GM18505 (cell line): ENCODE measurements at regions not wholly inside any gene's neighbourhood (a gene's known extent, or its start where the extent isn't known, plus 50 kb on each side); places are given as distances from the start of the nearest gene placed in this dataset.
"Not testable (repeated sequence)": the region's sequence is repeated elsewhere in the genome, so short reads cannot be mapped to it uniquely, and the experiment has no call there.

Experiments used
- ATAC-seq: cut with Tn5 transposase; IDR thresholded peaks from one replicate; pipeline ENCODE4 v1.9.1; 2021; ENCODE audit not compliant: unreplicated experiment
- POLR2A ChIP-seq: IDR thresholded peaks from 4 replicates; pipeline ENCODE4 v1.6.1; 2011; ENCODE audit warnings: borderline replicate concordance; ENCODE audit not compliant: insufficient read depth, insufficient read length; ENCODE audit errors: extremely low read depth

DNA sequence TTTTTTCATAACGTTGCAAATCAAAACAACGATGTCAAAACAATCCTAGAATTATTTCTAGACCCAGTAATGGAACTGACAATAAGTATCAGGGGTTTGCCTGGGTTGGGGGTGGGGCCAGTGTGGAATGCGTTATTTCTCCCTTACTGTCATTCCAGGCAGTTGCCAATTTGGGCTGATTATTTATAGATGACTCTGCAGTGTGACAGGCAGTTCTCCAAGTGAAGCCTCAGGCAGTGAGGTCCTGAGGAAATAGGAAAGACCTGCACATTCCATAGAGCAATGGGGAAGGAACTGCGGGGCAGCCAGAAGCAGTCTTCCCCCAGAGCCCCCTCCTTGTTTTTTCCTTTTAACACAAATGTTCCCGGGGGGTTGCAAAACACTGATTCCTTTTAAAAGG lies 179.0 kb downstream of the YTHDC2 start:
- ATAC-seq = no peak
- no peak for TF ChIP-seq POLR2A

GRCh38 chr5:113692891-113693457 lies 179.5 kb downstream of the YTHDC2 start:
- no peak for ATAC-seq
- TF ChIP-seq POLR2A = no peak

DNA sequence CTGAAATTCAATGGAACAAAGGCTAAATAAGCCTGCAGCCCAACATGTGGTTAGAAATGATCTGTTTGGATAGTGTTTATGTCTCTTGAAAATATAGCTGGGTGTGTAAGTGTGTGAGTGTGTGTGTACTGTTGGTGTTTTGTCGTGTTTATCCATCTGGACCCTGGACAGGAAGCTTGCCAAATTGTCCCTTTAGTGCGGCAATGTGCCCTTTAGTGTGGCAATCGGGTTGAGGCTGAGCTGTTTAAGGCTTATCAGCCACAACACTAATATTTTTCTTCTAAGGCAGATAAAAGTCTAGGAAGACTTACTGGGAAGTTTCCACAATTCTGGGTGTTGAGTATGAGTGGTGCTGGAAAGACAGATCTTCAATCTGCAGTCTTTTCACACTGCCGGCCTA lies 180.2 kb downstream of the YTHDC2 start:
- no peak for ATAC-seq
- TF ChIP-seq POLR2A = no peak

- ATAC-seq = no peak
- no peak for TF ChIP-seq POLR2A
Measured at GRCh38 chr5:113694576-113694975, 181.1 kb downstream of the YTHDC2 start.

DNA sequence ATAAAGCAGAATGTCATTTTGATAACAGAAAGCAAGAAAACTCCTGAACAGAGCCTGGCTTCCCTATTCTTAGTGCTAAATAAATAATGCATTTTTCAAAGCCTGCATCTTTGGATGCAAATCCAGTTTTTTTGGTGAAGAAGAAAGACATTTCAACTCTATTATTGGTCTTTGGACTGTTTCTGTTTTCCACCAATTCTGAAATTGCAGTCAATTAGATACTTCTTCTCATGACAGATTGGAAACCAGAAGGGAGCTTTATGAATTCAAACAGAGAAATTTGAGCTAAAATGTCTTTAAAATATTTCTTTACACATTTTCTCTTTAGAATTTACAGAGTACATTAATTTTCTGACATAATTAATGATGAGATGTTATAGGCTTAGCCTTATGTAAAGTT lies 189.8 kb downstream of the YTHDC2 start:
- no peak for ATAC-seq
- TF ChIP-seq POLR2A = no peak

GRCh38 chr5:113705657-113706056 lies 192.2 kb downstream of the YTHDC2 start:
- no peak for TF ChIP-seq POLR2A
- no peak for ATAC-seq

DNA sequence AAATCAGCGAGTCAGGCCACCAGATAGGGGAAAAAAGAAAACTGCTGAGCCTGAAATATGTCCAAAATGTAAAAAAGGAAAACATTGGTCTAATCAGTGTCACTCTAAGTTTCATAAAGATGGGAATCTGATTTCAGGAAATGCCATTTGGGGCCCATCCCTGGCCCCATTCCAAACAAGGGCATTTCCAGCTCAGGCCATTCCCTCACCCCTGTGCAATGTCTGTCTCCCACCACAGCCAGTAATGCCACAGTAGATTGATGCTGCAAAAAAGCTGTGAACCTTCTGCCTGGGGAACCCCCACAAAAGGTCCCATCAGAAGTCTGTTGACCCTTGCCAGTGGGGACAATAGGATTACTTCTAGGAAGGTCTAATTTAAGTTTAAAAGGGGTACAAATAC lies 199.6 kb downstream of the YTHDC2 start:
- ATAC-seq = no peak
- TF ChIP-seq POLR2A = no peak

DNA sequence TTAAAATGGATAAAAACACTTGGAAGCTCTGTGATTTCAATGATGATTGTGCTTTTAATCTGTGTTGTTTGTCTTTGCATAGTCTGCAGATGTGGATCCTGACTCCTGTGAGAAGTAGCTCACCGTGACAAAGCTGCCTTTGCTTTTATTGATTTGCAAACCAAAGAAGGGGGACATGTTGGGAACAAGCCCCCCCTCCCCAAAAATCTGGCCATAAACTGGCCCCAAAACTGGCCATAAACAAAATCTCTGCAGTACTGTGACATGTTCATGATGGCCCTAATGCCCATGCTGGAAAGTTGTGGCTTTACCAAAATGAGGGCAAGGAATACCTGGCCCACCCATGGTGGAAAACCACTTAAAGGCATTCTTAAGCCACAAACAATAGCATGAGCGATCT lies 202.4 kb downstream of the YTHDC2 start:
- ATAC-seq = not testable (repeated sequence)

DNA sequence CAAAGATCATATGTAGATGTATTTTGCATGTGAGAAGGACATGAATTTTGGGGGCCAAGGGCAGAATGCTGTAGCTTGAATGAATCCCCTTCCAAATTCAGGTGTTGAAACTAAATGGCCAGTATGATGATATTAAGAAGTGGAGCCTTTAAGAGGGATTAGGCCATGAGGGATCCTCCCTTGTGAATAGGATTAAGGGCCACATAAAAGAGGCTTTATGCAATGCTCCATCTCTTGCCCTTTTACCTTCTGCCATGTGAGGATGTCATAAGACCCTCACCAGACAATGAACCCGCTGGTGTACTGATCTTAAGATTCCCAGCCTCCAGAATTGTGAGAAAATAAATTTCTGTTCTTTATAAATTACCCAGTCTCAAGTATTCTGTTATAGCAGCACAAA lies 206.1 kb downstream of the YTHDC2 start:
- ATAC-seq = no peak
- TF ChIP-seq POLR2A = no peak

GRCh38 chr5:113721171-113721570 lies 207.7 kb downstream of the YTHDC2 start:
- no peak for TF ChIP-seq POLR2A
- no peak for ATAC-seq

DNA sequence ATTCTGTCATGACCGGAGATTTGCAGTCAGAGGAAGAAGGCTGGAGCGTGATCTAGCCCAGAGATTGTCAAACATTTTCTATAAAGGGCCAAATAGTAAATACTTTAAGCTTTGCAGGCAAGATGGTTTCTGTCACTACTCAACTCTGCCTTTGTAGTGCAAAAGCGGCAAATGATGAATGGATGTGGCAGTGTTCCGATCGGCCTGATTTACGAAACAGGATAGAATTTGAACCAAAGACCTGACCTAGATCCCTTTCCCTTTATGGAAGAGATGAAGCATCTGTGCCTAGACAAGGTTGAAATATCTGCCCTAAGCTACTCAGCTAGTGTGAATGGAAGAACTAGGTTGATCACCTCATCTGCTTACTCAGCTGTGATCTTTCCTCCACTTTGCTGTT lies 209.5 kb downstream of the YTHDC2 start:
- no peak for TF ChIP-seq POLR2A
- no peak for ATAC-seq

GRCh38 chr5:113735751-113736150 lies 222.3 kb downstream of the YTHDC2 start:
- no peak for TF ChIP-seq POLR2A
- no peak for ATAC-seq

DNA sequence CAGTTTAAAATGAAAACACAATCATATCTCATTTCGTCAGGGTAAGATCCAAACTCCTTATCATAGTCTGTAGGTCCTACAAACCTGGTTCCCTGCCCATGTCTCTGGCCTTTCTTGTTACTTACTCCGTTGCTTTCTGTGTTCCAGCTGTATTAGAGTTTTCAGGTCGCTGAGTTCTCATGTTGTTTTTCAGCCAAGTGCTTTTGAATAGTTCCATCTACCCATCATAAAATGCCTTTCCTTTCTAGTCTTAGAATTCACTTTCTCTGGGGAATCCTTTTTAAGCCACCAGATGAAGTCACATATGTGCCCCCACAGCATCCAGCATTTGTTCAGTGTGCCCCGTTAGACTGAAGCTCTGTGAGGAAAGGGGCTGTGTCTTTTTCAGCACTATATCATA lies 228.7 kb downstream of the YTHDC2 start:
- no peak for ATAC-seq
- TF ChIP-seq POLR2A = no peak

- no peak for TF ChIP-seq POLR2A
- ATAC-seq = no peak
Measured at GRCh38 chr5:113742639-113743038, 229.1 kb downstream of the YTHDC2 start.

GRCh38 chr5:113748403-113748802 lies 234.9 kb downstream of the YTHDC2 start:
- ATAC-seq = no peak
- no peak for TF ChIP-seq POLR2A
